ENCODE measurements at regions not wholly inside any gene's neighbourhood (a gene's known extent, or its start where the extent isn't known, plus 50 kb on each side); places are given as distances from the start of the nearest gene placed in this dataset.

DNA sequence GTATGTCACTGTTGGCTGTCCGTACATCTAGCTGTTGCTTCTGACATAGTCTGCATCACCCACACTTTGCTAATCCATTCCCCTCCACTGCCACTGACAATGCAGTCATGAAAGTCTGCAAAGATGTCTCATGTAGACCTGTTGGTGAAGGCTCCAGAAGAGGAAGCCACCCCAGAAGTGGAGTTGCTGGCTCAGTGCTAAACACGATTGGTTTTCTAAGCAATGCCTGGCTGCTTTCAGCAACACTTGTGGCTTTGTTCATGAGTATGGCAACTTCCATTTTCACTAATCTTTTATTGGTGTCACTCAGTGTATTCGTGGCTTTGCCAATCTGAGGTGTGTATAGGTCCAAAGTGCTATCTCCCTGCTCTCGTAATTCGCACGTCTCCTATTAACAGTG lies 288.1 kb downstream of the GADD45G start:
- Mint-ChIP-seq H3K27ac (ENCODE audit: unreplicated experiment) (no peak overlapping the region), H3K4me3 (ENCODE audit: unreplicated experiment) (no peak overlapping the region), H3K4me1 (ENCODE audit: unreplicated experiment) (no peaks in the 10 kb centered on the region), H3K36me3 (ENCODE audit: unreplicated experiment) (no peaks in the 10 kb centered on the region), H3K27me3 (ENCODE audit: unreplicated experiment) (peaks cover 17% of the 10 kb centered on the region), H3K9me3 (ENCODE audit: unreplicated experiment) (no peaks in the 10 kb centered on the region)
- DNase-seq (ENCODE audit: extremely low spot score, unreplicated experiment), result no peak
- TF ChIP-seq, protein P1, sequence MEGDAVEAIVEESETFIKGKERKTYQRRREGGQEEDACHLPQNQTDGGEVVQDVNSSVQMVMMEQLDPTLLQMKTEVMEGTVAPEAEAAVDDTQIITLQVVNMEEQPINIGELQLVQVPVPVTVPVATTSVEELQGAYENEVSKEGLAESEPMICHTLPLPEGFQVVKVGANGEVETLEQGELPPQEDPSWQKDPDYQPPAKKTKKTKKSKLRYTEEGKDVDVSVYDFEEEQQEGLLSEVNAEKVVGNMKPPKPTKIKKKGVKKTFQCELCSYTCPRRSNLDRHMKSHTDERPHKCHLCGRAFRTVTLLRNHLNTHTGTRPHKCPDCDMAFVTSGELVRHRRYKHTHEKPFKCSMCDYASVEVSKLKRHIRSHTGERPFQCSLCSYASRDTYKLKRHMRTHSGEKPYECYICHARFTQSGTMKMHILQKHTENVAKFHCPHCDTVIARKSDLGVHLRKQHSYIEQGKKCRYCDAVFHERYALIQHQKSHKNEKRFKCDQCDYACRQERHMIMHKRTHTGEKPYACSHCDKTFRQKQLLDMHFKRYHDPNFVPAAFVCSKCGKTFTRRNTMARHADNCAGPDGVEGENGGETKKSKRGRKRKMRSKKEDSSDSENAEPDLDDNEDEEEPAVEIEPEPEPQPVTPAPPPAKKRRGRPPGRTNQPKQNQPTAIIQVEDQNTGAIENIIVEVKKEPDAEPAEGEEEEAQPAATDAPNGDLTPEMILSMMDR (IDR thresholded peaks at IDR 0.05), result no peak

DNA sequence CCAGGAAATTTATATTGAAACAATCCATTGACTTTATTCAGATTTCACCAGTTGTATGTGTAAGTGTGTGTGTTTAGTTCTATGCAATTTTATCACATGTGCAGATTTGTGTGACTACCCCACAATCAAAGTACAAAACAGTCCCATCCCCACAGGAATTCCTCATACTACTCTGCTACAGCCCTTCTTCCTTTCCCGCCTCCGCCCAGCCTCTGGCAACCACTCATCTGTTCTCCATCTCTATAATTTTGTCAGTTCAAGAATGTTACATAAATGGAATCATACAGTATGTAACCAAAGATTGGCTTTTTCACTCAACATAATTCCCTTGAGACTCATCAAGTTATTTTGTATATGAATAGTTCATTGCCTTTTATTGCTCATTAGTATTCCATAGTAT lies 289.1 kb downstream of the GADD45G start:
- H3K36me3 Mint-ChIP-seq (ENCODE audit: unreplicated experiment), result no peaks in the 10 kb centered on the region
- no peaks in the 10 kb centered on the region for H3K4me1 Mint-ChIP-seq (ENCODE audit: unreplicated experiment)
- no peak overlapping the region for H3K27ac Mint-ChIP-seq (ENCODE audit: unreplicated experiment)
- peaks cover 17% of the 10 kb centered on the region for H3K27me3 Mint-ChIP-seq (ENCODE audit: unreplicated experiment)
- TF ChIP-seq, protein P1 (IDR thresholded peaks at IDR 0.05), result no peak
- DNase-seq (ENCODE audit: extremely low spot score, unreplicated experiment), result no peak
- H3K9me3 Mint-ChIP-seq (ENCODE audit: unreplicated experiment), result no peaks in the 10 kb centered on the region
- H3K4me3 Mint-ChIP-seq (ENCODE audit: unreplicated experiment), result no peak overlapping the region

DNA sequence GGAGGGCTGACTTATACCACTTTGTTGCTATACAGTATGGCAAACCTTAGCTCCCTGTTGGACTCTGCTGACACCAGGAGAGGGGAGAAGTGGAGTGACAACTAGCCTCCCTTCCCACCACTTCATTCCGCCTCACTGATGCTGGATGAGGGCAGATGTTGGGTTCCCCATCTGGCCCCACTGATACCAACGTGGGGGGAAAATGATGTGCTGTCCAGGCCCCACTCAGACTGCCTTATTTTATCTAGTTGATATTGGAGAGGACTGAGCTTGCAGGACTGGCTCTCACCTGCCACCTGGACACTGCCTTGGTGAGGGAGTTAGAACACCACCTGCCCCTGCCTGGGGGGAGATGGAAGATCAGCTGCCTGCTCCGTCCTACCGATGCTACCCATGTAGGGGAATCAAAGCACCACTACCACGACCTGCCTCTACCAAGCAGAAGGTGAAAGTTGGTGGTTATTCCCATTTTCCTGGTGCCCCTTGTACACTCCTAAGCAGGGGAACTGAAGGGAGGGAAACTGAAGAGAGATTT lies 292.1 kb downstream of the GADD45G start:
- peaks cover 21% of the 10 kb centered on the region for H3K27me3 Mint-ChIP-seq (ENCODE audit: unreplicated experiment)
- peak; percentile 42 for DNase-seq (ENCODE audit: extremely low spot score, unreplicated experiment)
- H3K27ac Mint-ChIP-seq (ENCODE audit: unreplicated experiment), result no peak overlapping the region
- TF ChIP-seq, protein P1 (IDR thresholded peaks at IDR 0.05), result no peak
- H3K4me1 Mint-ChIP-seq (ENCODE audit: unreplicated experiment), result peaks cover 5% of the 10 kb centered on the region
- H3K36me3 Mint-ChIP-seq (ENCODE audit: unreplicated experiment), result no peaks in the 10 kb centered on the region
- H3K9me3 Mint-ChIP-seq (ENCODE audit: unreplicated experiment), result no peaks in the 10 kb centered on the region
- H3K4me3 Mint-ChIP-seq (ENCODE audit: unreplicated experiment), result no peak overlapping the region

DNA sequence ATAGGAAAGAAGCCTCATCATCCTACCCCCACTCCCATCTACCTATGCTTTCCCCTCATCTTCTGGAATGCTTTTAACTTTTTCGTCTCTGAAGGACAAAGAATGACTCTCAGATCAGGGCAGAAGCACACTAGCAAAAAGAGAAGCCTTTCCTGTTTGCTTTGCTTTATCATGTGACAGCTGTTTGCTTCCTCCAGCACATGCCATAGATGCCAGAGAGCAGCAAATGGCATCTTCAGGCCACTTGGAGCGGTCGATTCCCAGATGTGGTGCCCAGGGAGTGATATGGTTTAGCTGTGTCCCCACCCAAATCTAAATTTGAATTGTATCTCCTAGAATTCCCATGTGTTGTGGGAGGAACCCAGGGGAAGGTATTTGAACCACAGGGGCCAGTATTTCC lies 294.8 kb downstream of the GADD45G start:
- Mint-ChIP-seq H3K4me1 (ENCODE audit: unreplicated experiment) (peaks cover 5% of the 10 kb centered on the region), H3K27ac (ENCODE audit: unreplicated experiment) (no peak overlapping the region), H3K4me3 (ENCODE audit: unreplicated experiment) (no peak overlapping the region), H3K27me3 (ENCODE audit: unreplicated experiment) (peaks cover 21% of the 10 kb centered on the region), H3K9me3 (ENCODE audit: unreplicated experiment) (no peaks in the 10 kb centered on the region), H3K36me3 (ENCODE audit: unreplicated experiment) (no peaks in the 10 kb centered on the region)
- DNase-seq (ENCODE audit: extremely low spot score, unreplicated experiment), result no peak
- TF ChIP-seq, protein P1 (IDR thresholded peaks at IDR 0.05), result no peak

DNA sequence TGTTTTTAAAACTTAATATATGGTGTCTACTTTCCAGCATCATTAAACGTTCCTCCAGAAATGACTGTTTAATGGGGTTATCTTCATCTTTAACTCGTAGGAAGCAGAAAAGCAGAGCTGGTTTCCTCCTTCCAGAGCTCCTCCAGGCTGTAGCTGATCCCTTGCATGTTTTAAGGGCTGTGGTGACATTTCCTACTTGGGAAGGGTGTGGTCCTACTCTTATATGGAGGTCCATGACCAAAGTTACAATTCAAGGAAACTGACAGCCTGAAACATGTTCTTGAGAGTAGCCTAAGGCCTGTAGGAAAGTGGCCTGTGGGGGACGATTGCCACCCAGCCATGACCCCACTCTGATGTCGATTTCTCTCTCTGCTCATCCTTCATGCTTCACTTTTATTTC lies 297.1 kb downstream of the GADD45G start:
- no peak for DNase-seq (ENCODE audit: extremely low spot score, unreplicated experiment)
- no peak overlapping the region for H3K27ac Mint-ChIP-seq (ENCODE audit: unreplicated experiment)
- H3K27me3 Mint-ChIP-seq (ENCODE audit: unreplicated experiment), result peaks cover 7% of the 10 kb centered on the region
- no peaks in the 10 kb centered on the region for H3K36me3 Mint-ChIP-seq (ENCODE audit: unreplicated experiment)
- TF ChIP-seq, protein P1 (IDR thresholded peaks at IDR 0.05), result no peak
- peaks cover 5% of the 10 kb centered on the region for H3K4me1 Mint-ChIP-seq (ENCODE audit: unreplicated experiment)
- H3K9me3 Mint-ChIP-seq (ENCODE audit: unreplicated experiment), result no peaks in the 10 kb centered on the region
- H3K4me3 Mint-ChIP-seq (ENCODE audit: unreplicated experiment), result no peak overlapping the region
